ENCODE measurements at regions not wholly inside any gene's neighbourhood (a gene's known extent, or its start where the extent isn't known, plus 50 kb on each side); places are given as distances from the start of the nearest gene placed in this dataset.

GRCh38 chr17:68122587-68122986 lies 87.1 kb downstream of the KPNA2 start:
- peaks cover 11% of the 10 kb centered on the region for H3K79me2 ChIP-seq
- no peaks in the 10 kb centered on the region for H3K36me3 ChIP-seq (ENCODE audit: control insufficient read depth, insufficient read depth, low read length)
- H3K4me1 ChIP-seq, result no peaks in the 10 kb centered on the region
- no peak for TF ChIP-seq CTCF (IDR thresholded peaks at IDR 0.05)
- no peak overlapping the region for H3K4me2 ChIP-seq (ENCODE audit: low read length)
- H3K4me3 ChIP-seq (ENCODE audit: low read depth, low read length), result no peak overlapping the region
- no peak overlapping the region for H3K9ac ChIP-seq
- no peak overlapping the region for H2AFZ ChIP-seq
- no peaks in the 10 kb centered on the region for H3K9me3 ChIP-seq (ENCODE audit: control insufficient read depth, low read length)
- H3K27me3 ChIP-seq (ENCODE audit: control insufficient read depth, insufficient read depth, low read length), result no peaks in the 10 kb centered on the region
- no peak overlapping the region for H3K27ac ChIP-seq

- Histone ChIP-seq H3K4me1 (peaks cover 4% of the 10 kb centered on the region), H3K36me3 (ENCODE audit: control insufficient read depth, insufficient read depth, low read length) (no peaks in the 10 kb centered on the region), H3K9ac (no peak overlapping the region), H3K27ac (no peak overlapping the region), H3K79me2 (peaks cover 6% of the 10 kb centered on the region), H3K4me2 (ENCODE audit: low read length) (no peak overlapping the region), H2AFZ (no peak overlapping the region), H3K4me3 (ENCODE audit: low read depth, low read length) (no peak overlapping the region), H3K27me3 (ENCODE audit: control insufficient read depth, insufficient read depth, low read length) (no peaks in the 10 kb centered on the region), H3K9me3 (ENCODE audit: control insufficient read depth, low read length) (no peaks in the 10 kb centered on the region)
- TF ChIP-seq CTCF (IDR thresholded peaks at IDR 0.05), result no peak
These were observed 89.8 kb downstream of the KPNA2 start for GRCh38 chr17:68125111-68125870.

GRCh38 chr17:68127914-68128313 lies 92.4 kb downstream of the KPNA2 start:
- H3K27ac ChIP-seq, result no peak overlapping the region
- no peaks in the 10 kb centered on the region for H3K36me3 ChIP-seq (ENCODE audit: control insufficient read depth, insufficient read depth, low read length)
- no peak for TF ChIP-seq CTCF (IDR thresholded peaks at IDR 0.05)
- no peaks in the 10 kb centered on the region for H3K9me3 ChIP-seq (ENCODE audit: control insufficient read depth, low read length)
- H3K27me3 ChIP-seq (ENCODE audit: control insufficient read depth, insufficient read depth, low read length), result no peaks in the 10 kb centered on the region
- no peak overlapping the region for H3K4me3 ChIP-seq (ENCODE audit: low read depth, low read length)
- H3K4me1 ChIP-seq, result peaks cover 4% of the 10 kb centered on the region
- no peak overlapping the region for H3K9ac ChIP-seq
- H3K4me2 ChIP-seq (ENCODE audit: low read length), result no peak overlapping the region
- H2AFZ ChIP-seq, result no peak overlapping the region
- H3K79me2 ChIP-seq, result peaks cover 3% of the 10 kb centered on the region

GRCh38 chr17:68131456-68131855 lies 95.9 kb downstream of the KPNA2 start:
- TF ChIP-seq CTCF (IDR thresholded peaks at IDR 0.05), result no peak
- Histone ChIP-seq H3K9me3 (ENCODE audit: control insufficient read depth, low read length) (no peaks in the 10 kb centered on the region), H3K79me2 (no peaks in the 10 kb centered on the region), H3K4me3 (ENCODE audit: low read depth, low read length) (no peak overlapping the region), H3K4me1 (peaks cover 4% of the 10 kb centered on the region), H3K4me2 (ENCODE audit: low read length) (no peak overlapping the region), H3K9ac (no peak overlapping the region), H2AFZ (no peak overlapping the region), H3K27ac (no peak overlapping the region), H3K36me3 (ENCODE audit: control insufficient read depth, insufficient read depth, low read length) (no peaks in the 10 kb centered on the region), H3K27me3 (ENCODE audit: control insufficient read depth, insufficient read depth, low read length) (no peaks in the 10 kb centered on the region)
